Uterus (tissue), 3 donors: ENCODE measurements at regions not wholly inside any gene's neighbourhood (a gene's known extent, or its start where the extent isn't known, plus 50 kb on each side); places are given as distances from the start of the nearest gene placed in this dataset.

Experiments used
- DNase-seq, 2 donors: peaks; one replicate each; pipeline ENCODE4 v3.0.0-alpha.2; 2019 to 2020
- H3K27ac ChIP-seq, 2 donors: fragments of 200-600 bp; sonication (generic); 1 replicate in 1 of 2; 2 replicates in 1 of 2; pipeline ENCODE4 v1.5.1; 2016 to 2018
- H3K27me3 ChIP-seq, 2 donors: fragments of 200-600 bp; sonication (generic); one replicate each; pipeline ENCODE4 v1.5.1; 2018 to 2019; ENCODE audit warnings: control low read depth in 1 of 2
- H3K36me3 ChIP-seq, 2 donors: fragments of 200-600 bp; sonication (generic); one replicate each; pipeline ENCODE4 v1.5.1; 2019; ENCODE audit warnings: control low read depth in 1 of 2
- H3K4me1 ChIP-seq, 2 donors: fragments of 200-600 bp; sonication (generic); one replicate each; pipeline ENCODE4 v1.5.1; 2018 to 2019; ENCODE audit warnings: control low read depth in 1 of 2
- H3K4me3 ChIP-seq, 2 donors: fragments of 200-600 bp; sonication (generic); 1 replicate in 1 of 2; 2 replicates in 1 of 2; pipeline ENCODE4 v1.5.1; 2018 to 2019; ENCODE audit warnings: mild to moderate bottlenecking in 1 of 2
- H3K9me3 ChIP-seq, 2 donors: fragments of 200-600 bp; sonication (generic); one replicate each; pipeline ENCODE4 v1.5.1; 2019; ENCODE audit warnings: control low read depth in 1 of 2
- CTCF ChIP-seq, 4 experiments: fragments of 200-600 bp in 2 of 4; fragments of 450-650 bp in 2 of 4; sonication (generic) in 2 of 4; IDR thresholded peaks; one replicate each; pipeline ENCODE4 v1.5.1; 2016 to 2019; ENCODE audit warnings: antibody characterized with exemption in 4 of 4, mild to moderate bottlenecking in 2 of 4, moderate library complexity in 1 of 4
- POLR2A ChIP-seq, 2 donors: fragments of 450-650 bp; IDR thresholded peaks; one replicate each; pipeline ENCODE4 v1.6.1; 2016; ENCODE audit warnings: antibody characterized with exemption in 2 of 2, mild to moderate bottlenecking in 1 of 2, moderate library complexity in 1 of 2
- intact Hi-C: fragments of 100-400 bp; cut with DNase I; formaldehyde crosslinking; loops from one replicate; pipeline ENCODE4 v1.15.1; 2023; ENCODE audit warnings: low total_unique reads
- donor health status: DM: yes; HTN: yes; CAD: no.

GRCh38 chr6:156310701-156311100 is 466.5 kb upstream of the ARID1B start:
- Histone ChIP-seq H3K4me3 (no peak overlapping the region), H3K27ac (no peak overlapping the region), H3K4me1 (no peaks in the 10 kb centered on the region), H3K36me3 (no peaks in the 10 kb centered on the region), H3K27me3 (no peaks in the 10 kb centered on the region), H3K9me3 (no peaks in the 10 kb centered on the region)
- intact Hi-C loops = no loop called here
- no peak for TF ChIP-seq CTCF (IDR thresholded peaks at IDR 0.05)
- no peak for TF ChIP-seq POLR2A (IDR thresholded peaks at IDR 0.05)
- no peak for DNase-seq

GRCh38 chr6:156309017-156309416 is 468.2 kb upstream of the ARID1B start:
- no peak overlapping the region for H3K27ac ChIP-seq
- no peaks in the 10 kb centered on the region for H3K4me1 ChIP-seq
- H3K36me3 ChIP-seq = no peaks in the 10 kb centered on the region
- H3K4me3 ChIP-seq = no peak overlapping the region
- TF ChIP-seq POLR2A (IDR thresholded peaks at IDR 0.05) = no peak
- TF ChIP-seq CTCF (IDR thresholded peaks at IDR 0.05) = no peak
- no peaks in the 10 kb centered on the region for H3K9me3 ChIP-seq
- no peak for DNase-seq
- no peaks in the 10 kb centered on the region for H3K27me3 ChIP-seq
- intact Hi-C loops = no loop called here

- no peaks in the 10 kb centered on the region for H3K9me3 ChIP-seq
- H3K4me1 ChIP-seq = no peaks in the 10 kb centered on the region
- TF ChIP-seq CTCF (IDR thresholded peaks at IDR 0.05) = no peak
- TF ChIP-seq POLR2A (IDR thresholded peaks at IDR 0.05) = no peak
- intact Hi-C loops = no loop called here
- no peak overlapping the region for H3K27ac ChIP-seq
- DNase-seq = no peak
- H3K27me3 ChIP-seq = no peaks in the 10 kb centered on the region
- no peaks in the 10 kb centered on the region for H3K36me3 ChIP-seq
- H3K4me3 ChIP-seq = no peak overlapping the region
These were observed 468.6 kb upstream of the ARID1B start for GRCh38 chr6:156308604-156309003.

- no peak for DNase-seq
- TF ChIP-seq CTCF (IDR thresholded peaks at IDR 0.05) (no peak), POLR2A (IDR thresholded peaks at IDR 0.05) (no peak)
- Histone ChIP-seq H3K36me3 (no peaks in the 10 kb centered on the region), H3K27me3 (no peaks in the 10 kb centered on the region), H3K4me1 (no peaks in the 10 kb centered on the region), H3K27ac (no peak overlapping the region), H3K4me3 (no peak overlapping the region), H3K9me3 (no peaks in the 10 kb centered on the region)
- intact Hi-C loops = no loop called here
These were observed 470.6 kb upstream of the ARID1B start for GRCh38 chr6:156306531-156306930.

GRCh38 chr6:156283091-156283490 is 494.1 kb upstream of the ARID1B start:
- TF ChIP-seq POLR2A (IDR thresholded peaks at IDR 0.05) (no peak), CTCF (IDR thresholded peaks at IDR 0.05) (no peak)
- no peak for DNase-seq
- no peaks in the 10 kb centered on the region for H3K9me3 ChIP-seq
- H3K4me1 ChIP-seq = no peaks in the 10 kb centered on the region
- no peaks in the 10 kb centered on the region for H3K27me3 ChIP-seq
- H3K4me3 ChIP-seq = no peak overlapping the region
- intact Hi-C loops = no loop called here
- no peak overlapping the region for H3K27ac ChIP-seq
- H3K36me3 ChIP-seq = no peaks in the 10 kb centered on the region
